NOMO-1 treated with DMSO at 0.1 percent for 48 hours (cell line): ENCODE measurements at regions not wholly inside any gene's neighbourhood (a gene's known extent, or its start where the extent isn't known, plus 50 kb on each side); places are given as distances from the start of the nearest gene placed in this dataset.

Experiments
- DNase-seq: peaks from one replicate; lab custom pipeline; 2025; ENCODE audit not compliant: unreplicated experiment; lab: John Stamatoyannopoulos, UW

GRCh38 chr6:19312241-19312978 is 524.8 kb upstream of the ID4 start:
- no peak for DNase-seq

- no peak for DNase-seq
These were observed 519.7 kb upstream of the ID4 start for GRCh38 chr6:19317431-19317986.

- no peak for DNase-seq
These were observed 518.2 kb upstream of the ID4 start for GRCh38 chr6:19319005-19319404.

GRCh38 chr6:19320111-19320581 is 517.0 kb upstream of the ID4 start:
- no peak for DNase-seq

GRCh38 chr6:19322691-19323485 is 514.3 kb upstream of the ID4 start:
- DNase-seq: no peak

GRCh38 chr6:19324376-19324775 is 512.8 kb upstream of the ID4 start:
- no peak for DNase-seq

- no peak for DNase-seq
These were observed 511.8 kb upstream of the ID4 start for GRCh38 chr6:19325335-19325789.

- no peak for DNase-seq
These were observed 509.9 kb upstream of the ID4 start for GRCh38 chr6:19327241-19327640.

GRCh38 chr6:19327661-19328060 is 509.5 kb upstream of the ID4 start:
- no peak for DNase-seq

- DNase-seq: no peak
These were observed 508.1 kb upstream of the ID4 start for GRCh38 chr6:19329078-19329477.

- DNase-seq: no peak
These were observed 506.1 kb upstream of the ID4 start for GRCh38 chr6:19331089-19331488.

- DNase-seq: no peak
These were observed 504.2 kb upstream of the ID4 start for GRCh38 chr6:19332806-19333460.

- no peak for DNase-seq
These were observed 503.2 kb upstream of the ID4 start for GRCh38 chr6:19333936-19334335.

GRCh38 chr6:19336579-19336978 is 500.6 kb upstream of the ID4 start:
- no peak for DNase-seq

GRCh38 chr6:19337101-19337500 is 500.1 kb upstream of the ID4 start:
- DNase-seq: no peak

- no peak for DNase-seq
These were observed 494.6 kb upstream of the ID4 start for GRCh38 chr6:19342616-19343015.

GRCh38 chr6:19349429-19349828 is 487.7 kb upstream of the ID4 start:
- no peak for DNase-seq

- DNase-seq: no peak
These were observed 483.0 kb upstream of the ID4 start for GRCh38 chr6:19354181-19354580.

GRCh38 chr6:19356692-19357091 is 480.5 kb upstream of the ID4 start:
- no peak for DNase-seq

- DNase-seq: no peak
These were observed 474.8 kb upstream of the ID4 start for GRCh38 chr6:19362396-19362795.

GRCh38 chr6:19368511-19368910 is 468.7 kb upstream of the ID4 start:
- DNase-seq: no peak
